Stimulated activated CD8-positive, alpha-beta memory T cell treated with anti-CD3 and anti-CD28 coated beads, Interleukin-15, amount 100 ng/mL, for 4 hours (primary cell): ENCODE measurements at regions not wholly inside any gene's neighbourhood (a gene's known extent, or its start where the extent isn't known, plus 50 kb on each side); places are given as distances from the start of the nearest gene placed in this dataset.
"Not testable (repeated sequence)": the region's sequence is repeated elsewhere in the genome, so short reads cannot be mapped to it uniquely, and the experiment has no call there.

Source experiments
- DNase-seq, 2 donors: peaks; one replicate each; pipeline ENCODE4 v3.0.0-alpha.2; 2020; ENCODE audit warnings: low read depth in 2 of 2

- not testable (repeated sequence) for DNase-seq
These were observed 90.0 kb downstream of the MRPL14 start for GRCh38 chr6:44037276-44037675.

- DNase-seq = no peak
These were observed 90.6 kb downstream of the MRPL14 start for GRCh38 chr6:44036699-44037101.

GRCh38 chr6:44036196-44036595 is 91.1 kb downstream of the MRPL14 start:
- no peak for DNase-seq

GRCh38 chr6:44035621-44036020 is 91.6 kb downstream of the MRPL14 start:
- no peak for DNase-seq

DNA sequence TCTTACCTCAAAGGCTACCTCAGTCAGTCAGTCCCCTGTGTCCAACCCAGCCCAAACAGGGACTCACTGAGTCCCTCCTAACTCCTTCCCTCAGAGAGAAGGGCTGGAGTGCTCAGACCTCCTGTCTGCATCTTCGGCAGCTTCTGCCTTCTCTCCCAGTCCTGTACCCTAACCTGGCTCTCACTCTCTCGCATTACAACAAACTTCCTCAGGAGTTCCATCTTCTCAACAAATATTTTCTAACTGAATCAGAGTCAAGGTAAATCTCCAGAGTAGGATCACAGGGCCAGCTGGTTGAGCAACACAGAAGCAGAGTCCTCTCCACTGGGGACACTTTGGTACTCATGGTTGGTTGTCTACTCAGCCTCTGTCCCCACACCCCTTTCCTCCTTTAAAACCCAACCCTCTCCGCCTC is 92.3 kb downstream of the MRPL14 start:
- no peak for DNase-seq

DNA sequence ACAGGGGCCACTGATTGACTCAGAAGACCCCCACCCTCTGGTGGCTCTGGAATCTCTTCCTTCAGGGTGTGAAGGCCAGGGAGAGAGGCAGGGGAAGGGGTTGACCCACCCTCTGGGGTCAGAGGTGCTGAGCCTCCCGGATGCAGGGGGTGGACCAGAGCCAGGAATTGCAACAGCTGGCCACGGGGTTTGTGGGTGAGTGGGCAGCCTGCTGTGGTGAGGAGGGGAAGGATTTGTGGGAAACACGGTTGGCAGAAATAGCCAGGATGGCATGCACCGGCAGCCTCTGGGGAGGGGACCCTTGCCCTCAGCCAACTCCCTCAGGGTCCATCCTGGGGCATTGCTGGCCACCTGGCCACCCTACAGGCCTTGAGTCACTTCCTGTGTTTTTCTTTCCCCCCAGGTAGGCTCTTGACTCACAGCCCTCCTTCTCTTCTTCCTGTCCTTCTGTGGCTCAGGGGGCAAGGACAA is 92.8 kb downstream of the MRPL14 start:
- no peak for DNase-seq

DNA sequence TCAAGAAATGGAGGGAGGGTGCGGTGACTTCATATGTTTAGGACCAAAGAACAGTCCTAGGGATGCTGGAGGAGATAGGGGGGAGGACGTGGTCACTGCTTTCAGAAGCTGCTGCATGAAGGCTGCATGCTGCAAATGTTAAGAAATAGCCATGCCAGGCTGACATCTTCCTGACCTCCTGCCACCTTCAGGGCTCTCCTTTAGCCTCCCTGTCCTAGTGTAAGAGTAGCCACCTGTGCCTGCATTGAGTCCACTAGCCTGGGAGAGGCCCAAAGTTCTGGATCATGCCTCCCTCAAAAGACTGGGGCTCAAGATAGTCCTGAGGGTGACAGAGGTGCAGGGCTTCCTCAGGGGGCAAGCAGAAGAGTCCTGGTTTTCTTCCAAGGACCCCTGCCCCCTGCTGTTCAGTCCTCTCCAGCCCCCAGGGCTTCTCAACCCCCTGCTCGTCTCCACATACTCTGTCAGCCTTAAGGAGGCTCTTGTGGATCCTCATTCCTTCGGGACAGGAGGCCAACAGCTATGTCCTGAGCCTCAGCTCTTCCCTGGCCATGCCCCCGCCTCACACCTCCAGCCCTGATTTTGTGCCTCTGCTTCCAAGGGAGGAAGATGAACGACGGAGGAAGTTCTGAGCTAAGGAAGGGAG is 96.3 kb downstream of the MRPL14 start:
- no peak for DNase-seq

DNA sequence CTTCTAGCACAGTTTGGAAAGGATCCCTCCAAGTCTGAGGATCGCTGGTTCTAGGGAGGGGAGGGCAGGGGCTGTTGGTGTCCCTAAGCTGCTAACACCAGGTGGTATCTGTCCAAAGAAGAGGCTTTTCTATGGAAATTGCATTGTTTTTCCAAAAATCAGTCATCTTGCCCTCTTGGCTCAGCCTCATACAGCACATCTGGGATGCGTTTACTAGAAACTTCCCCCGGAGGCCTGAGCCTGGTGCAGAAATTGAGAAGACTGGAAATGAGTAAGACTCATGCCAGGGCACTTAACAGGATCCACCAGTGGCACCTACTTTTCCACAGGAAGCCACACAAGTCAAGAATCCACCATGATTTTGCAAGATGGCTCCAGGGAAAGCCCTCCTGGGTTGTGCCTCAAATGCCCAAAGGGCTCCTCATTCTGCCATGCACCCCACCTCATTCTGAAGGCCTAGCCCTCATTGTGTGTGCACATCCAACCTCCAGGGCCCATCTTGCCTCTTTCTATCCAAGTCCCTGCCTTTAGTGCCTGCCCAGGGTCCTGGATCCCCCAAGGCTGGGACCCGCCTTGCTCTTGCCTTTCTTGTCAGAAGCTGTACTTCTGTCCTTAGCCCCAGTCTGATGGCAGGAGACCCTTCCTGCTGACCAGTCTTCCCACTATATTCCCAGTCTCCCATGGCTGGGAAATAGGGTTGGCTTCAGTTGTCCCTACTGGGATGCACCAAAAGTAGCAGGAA is 97.6 kb downstream of the MRPL14 start:
- DNase-seq = no peak

- no peak for DNase-seq
These were observed 98.4 kb downstream of the MRPL14 start for GRCh38 chr6:44028789-44029310.

GRCh38 chr6:44025226-44025625 is 102.0 kb downstream of the MRPL14 start:
- no peak for DNase-seq

- DNase-seq = no peak
These were observed 102.6 kb downstream of the MRPL14 start for GRCh38 chr6:44024574-44025219.

- no peak for DNase-seq
These were observed 103.4 kb downstream of the MRPL14 start for GRCh38 chr6:44023586-44024454.

GRCh38 chr6:44022671-44023352 is 104.4 kb downstream of the MRPL14 start:
- no peak for DNase-seq

GRCh38 chr6:44022296-44022661 is 105.0 kb downstream of the MRPL14 start:
- no peak for DNase-seq

- no peak for DNase-seq
These were observed 105.5 kb downstream of the MRPL14 start for GRCh38 chr6:44021589-44022295.

DNA sequence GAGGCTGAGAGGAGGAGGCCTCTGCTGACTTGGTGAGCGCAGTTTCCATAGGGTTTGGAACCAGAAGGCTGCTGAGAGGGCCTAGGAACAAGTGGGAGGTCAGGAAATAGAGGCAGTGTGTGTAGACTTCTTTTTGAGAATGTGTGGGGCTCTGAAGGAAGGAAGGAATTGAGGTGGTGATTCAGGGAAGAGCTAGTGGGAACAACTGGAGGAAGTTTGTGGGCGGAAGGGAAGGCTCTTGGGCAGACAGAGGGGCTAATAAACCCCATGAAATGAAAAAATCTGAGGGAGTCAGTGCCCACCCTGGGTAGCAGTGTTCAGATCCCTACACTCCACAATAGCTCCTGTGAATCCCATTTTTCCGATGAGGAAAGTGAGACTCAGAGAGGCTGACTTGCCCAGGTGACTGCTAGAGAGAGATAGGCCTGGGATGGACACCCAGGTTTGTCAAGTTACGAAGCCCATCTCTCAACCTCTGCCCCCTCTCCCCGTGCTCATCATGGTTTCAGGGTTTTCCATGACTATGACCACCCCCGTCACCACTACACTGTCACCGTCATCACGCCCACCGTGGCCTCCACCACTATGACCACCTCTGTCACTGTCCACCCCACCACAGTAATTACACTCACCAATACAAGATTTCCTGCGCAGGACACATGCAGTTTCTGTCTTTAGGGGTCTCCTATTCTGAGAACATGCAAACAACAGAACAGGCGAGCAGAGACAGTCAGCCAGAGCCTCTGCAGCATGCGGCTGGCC is 106.4 kb downstream of the MRPL14 start:
- DNase-seq = no peak

DNA sequence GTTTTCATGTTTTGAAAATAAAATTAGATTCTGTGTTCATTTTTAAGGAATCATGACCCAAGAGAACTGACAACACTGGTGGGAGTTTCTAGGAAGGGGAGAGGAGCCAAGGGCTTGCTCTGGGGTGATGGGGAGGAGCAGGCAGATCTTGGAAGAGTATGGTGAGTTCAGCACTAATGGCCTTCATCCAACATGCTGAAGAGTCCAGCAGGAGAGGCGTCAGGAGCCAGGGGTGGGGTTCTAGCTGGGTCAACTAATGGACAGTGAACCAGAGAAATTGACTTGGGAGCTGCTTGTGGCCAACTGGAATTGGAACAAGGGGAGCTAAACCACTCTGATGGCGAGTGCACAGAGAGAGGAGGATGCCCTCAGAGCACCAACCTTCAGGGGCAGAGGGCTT is 107.1 kb downstream of the MRPL14 start:
- no peak for DNase-seq

DNA sequence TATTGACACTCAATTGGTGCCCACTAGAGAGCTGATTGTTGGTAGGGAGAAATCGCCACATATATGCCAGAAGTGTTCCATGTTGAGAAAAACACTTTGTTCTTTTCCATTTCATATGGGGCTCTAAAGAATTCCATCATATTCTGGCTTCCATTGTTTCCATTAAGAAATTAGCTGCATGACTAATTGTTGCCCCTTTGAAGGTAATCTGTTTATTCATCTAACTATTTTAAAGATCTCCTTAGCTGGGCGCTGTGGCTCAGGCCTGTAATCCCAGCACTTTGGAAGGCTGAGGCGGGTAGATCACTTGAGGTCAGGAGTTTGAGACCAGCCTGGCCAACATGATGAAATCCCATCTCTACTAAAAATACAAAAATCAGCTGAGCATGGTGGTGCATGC is 109.9 kb downstream of the MRPL14 start:
- DNase-seq = not testable (repeated sequence)

GRCh38 chr6:44016131-44016870 is 111.0 kb downstream of the MRPL14 start:
- no peak for DNase-seq
